HepG2 (cell line): ENCODE measurements at regions not wholly inside any gene's neighbourhood (a gene's known extent, or its start where the extent isn't known, plus 50 kb on each side); places are given as distances from the start of the nearest gene placed in this dataset.

ENCODE experiments used
- ATAC-seq: fragments of 200-7000 bp; cut with Tn5 transposase; 3 replicates; pipeline ENCODE4 v1.9.1; 2020; ENCODE audit warnings: mild to moderate bottlenecking, moderate library complexity
- BruUV-seq: library from RNA; stranded (reverse); fragments of 400-500 nt; replicated peaks from 2 replicates; lab custom pipeline; 2021; lab: Mats Ljungman, UMichigan
- CTCF ChIA-PET: fragments of 300-600 bp; formaldehyde crosslinking; extraction: SDS; loops from one replicate; lab custom pipeline; 2021; ENCODE audit warnings: low total read pairs, inconsistent platforms, low intra/inter-chr PET ratio; lab: Yijun Ruan, JAX
- POLR2A ChIA-PET: fragments of 350-600 bp; sonication (Branson Sonifier 250); formaldehyde crosslinking; loops from one replicate; lab custom pipeline; 2020; ENCODE audit warnings: antibody characterized with exemption, inconsistent platforms; lab: Yijun Ruan, JAX
- DNase-seq: peaks from one replicate; pipeline ENCODE4 v3.0.0-alpha.2; 2015; ENCODE audit warnings: low spot score
- FAIRE-seq: peaks from 3 replicates; lab custom pipeline; 2011; peaks lifted over from hg19 to GRCh38; lab: Jason Lieb, UNC
- H2AFZ ChIP-seq: one replicate; pipeline ENCODE4 v1.6.1; 2011; ENCODE audit warnings: low read length, inconsistent platforms
- H3K27ac ChIP-seq: fragments of 300-600 bp; 3 replicates; pipeline ENCODE4 v1.8.0; 2011; ENCODE audit warnings: mixed run types, mild to moderate bottlenecking, mixed read lengths, low read length, inconsistent platforms; ENCODE audit not compliant: insufficient read depth; ENCODE audit errors: extremely low read length
- H3K27me3 ChIP-seq, 2 experiments: fragments of 200-600 bp in 1 of 2; 2 replicates in 1 of 2; 3 replicates in 1 of 2; pipeline versions ENCODE4 v1.6.0 to v1.8.0; 2011; ENCODE audit warnings: low read length in 2 of 2, mild to moderate bottlenecking in 2 of 2, moderate library complexity in 2 of 2, inconsistent platforms in 1 of 2; ENCODE audit not compliant: insufficient read depth in 2 of 2, control insufficient read depth in 1 of 2
- H3K36me3 ChIP-seq, 2 experiments: fragments of 200-600 bp in 1 of 2; replicated peaks in 1 of 2; 2 replicates in 1 of 2; 3 replicates in 1 of 2; pipeline versions ENCODE4 v1.5.1 to v1.8.0; 2011; ENCODE audit warnings: low read length in 2 of 2, inconsistent platforms in 1 of 2; ENCODE audit not compliant: insufficient read depth in 2 of 2, control insufficient read depth in 1 of 2
- H3K4me1 ChIP-seq: 2 replicates; pipeline ENCODE4 v1.5.1; 2012; ENCODE audit warnings: low read length, inconsistent platforms; ENCODE audit not compliant: insufficient read depth
- H3K4me2 ChIP-seq: 2 replicates; pipeline ENCODE4 v1.6.0; 2011; ENCODE audit warnings: low read depth, low read length, inconsistent platforms
- H3K4me3 ChIP-seq, 3 experiments: fragments of 200-600 bp in 1 of 3; sonication (generic), shearing (Covaris generic) in 1 of 3; replicated peaks in 1 of 3; 2 replicates each; pipeline ENCODE4 v1.5.1; 2011 to 2016; ENCODE audit warnings: low read length in 3 of 3, inconsistent platforms in 2 of 3, low read depth in 2 of 3, mild to moderate bottlenecking in 2 of 3, control low read depth in 1 of 3, mixed read lengths in 1 of 3; ENCODE audit not compliant: insufficient read depth in 1 of 3
- H3K79me2 ChIP-seq: one replicate; pipeline ENCODE4 v1.6.1; 2011; ENCODE audit warnings: low read length, inconsistent platforms; ENCODE audit not compliant: insufficient read depth
- H3K9ac ChIP-seq: 2 replicates; pipeline ENCODE4 v1.6.0; 2011; ENCODE audit warnings: mild to moderate bottlenecking, low read depth, low read length, inconsistent platforms; ENCODE audit not compliant: insufficient read depth
- H3K9me3 ChIP-seq: 2 replicates; pipeline ENCODE4 v1.5.1; 2012; ENCODE audit warnings: mild to moderate bottlenecking, low read length
- H4K20me1 ChIP-seq: 2 replicates; pipeline ENCODE4 v1.6.0; 2011; ENCODE audit warnings: inconsistent platforms, mild to moderate bottlenecking, low read length, moderate library complexity; ENCODE audit not compliant: insufficient read depth
- HNF4G ChIP-seq, 2 experiments: sonication (generic) in 1 of 2; formaldehyde crosslinking in 1 of 2; IDR thresholded peaks; 2 replicates each; pipeline versions ENCODE4 v1.4.0 to v1.6.1; 2011 to 2020; ENCODE audit warnings: borderline replicate concordance in 2 of 2, low read depth in 2 of 2, mild to moderate bottlenecking in 2 of 2, low read length in 1 of 2, missing genetic modification reagents in 1 of 2, moderate library complexity in 1 of 2
- MAFF ChIP-seq: IDR thresholded peaks from 2 replicates; pipeline ENCODE4 v1.6.1; 2011; ENCODE audit warnings: low read depth, low read length, improper control_type of control experiment
- NFE2L2 ChIP-seq: fragments of 150-350 bp; IDR thresholded peaks from 2 replicates; pipeline ENCODE4 v1.6.1; 2014; ENCODE audit warnings: low read length
- PRMT3 ChIP-seq: sonication (generic); formaldehyde crosslinking; IDR thresholded peaks from 2 replicates; pipeline ENCODE4 v1.8.1; 2022; ENCODE audit warnings: low read depth, mild to moderate bottlenecking, moderate library complexity, missing genetic modification reagents, borderline replicate concordance
- PRPF4 ChIP-seq: fragments of 200-400 bp; formaldehyde crosslinking; IDR thresholded peaks from 2 replicates; pipeline ENCODE4 v1.6.1; 2016; ENCODE audit warnings: low read length, low read depth; ENCODE audit not compliant: poor library complexity, severe bottlenecking
- PTBP1 ChIP-seq: fragments of 200-400 bp; formaldehyde crosslinking; IDR thresholded peaks from 2 replicates; pipeline ENCODE4 v1.6.1; 2018; ENCODE audit warnings: low read length, low read depth; ENCODE audit not compliant: poor library complexity, severe bottlenecking
- RAD21 ChIP-seq: fragments of 450-650 bp; formaldehyde crosslinking; IDR thresholded peaks from 2 replicates; pipeline ENCODE4 v1.5.0; 2020; ENCODE audit warnings: mild to moderate bottlenecking
- ZBTB20 ChIP-seq: sonication (generic); formaldehyde crosslinking; IDR thresholded peaks from 2 replicates; pipeline ENCODE4 v1.8.1; 2023; ENCODE audit warnings: missing genetic modification reagents, low read depth, mild to moderate bottlenecking, borderline replicate concordance
- ZC3H4 ChIP-seq: sonication (generic); formaldehyde crosslinking; IDR thresholded peaks from 2 replicates; pipeline ENCODE4 v1.4.0; 2020; ENCODE audit warnings: missing genetic modification reagents, borderline replicate concordance
- ZNF101 ChIP-seq: sonication (generic); formaldehyde crosslinking; IDR thresholded peaks from 2 replicates; pipeline ENCODE4 v1.4.0; 2020; ENCODE audit warnings: mild to moderate bottlenecking, low read depth, missing genetic modification reagents, borderline replicate concordance
- ZNF136 ChIP-seq: sonication (generic); formaldehyde crosslinking; IDR thresholded peaks from 2 replicates; pipeline ENCODE4 v1.8.1; 2022; ENCODE audit warnings: low read depth, mild to moderate bottlenecking, moderate library complexity, missing genetic modification reagents
- ZNF589 ChIP-seq: sonication (generic); formaldehyde crosslinking; conservative IDR thresholded peaks from 2 replicates; pipeline ENCODE4 v1.8.0; 2022; ENCODE audit warnings: mild to moderate bottlenecking, moderate library complexity, missing genetic modification reagents
- ZNF713 ChIP-seq: sonication (generic); formaldehyde crosslinking; IDR thresholded peaks from 2 replicates; pipeline ENCODE4 v1.4.0; 2020; ENCODE audit warnings: mild to moderate bottlenecking, missing genetic modification reagents
- in situ Hi-C: cut with HindIII; loops from 2 replicates; pipeline ENCODE4 v1.10.0; 2017; ENCODE audit warnings: low pct_unique_long_range_greater_than_20kb; ENCODE audit not compliant: extremely low pct_ligation_motif_present
- intact Hi-C: fragments of 100-400 bp; cut with micrococcal nuclease; formaldehyde crosslinking; loops from one replicate; pipeline ENCODE4 v1.10.0; 2022; ENCODE audit not compliant: unreplicated experiment
- TF ChIP-seq, protein P1 (sequence below): sonication (generic); formaldehyde crosslinking; IDR thresholded peaks from 2 replicates; pipeline ENCODE4 v1.4.0; 2020; ENCODE audit warnings: missing genetic modification reagents
- TF ChIP-seq, protein P2 (sequence below): sonication (generic); formaldehyde crosslinking; IDR thresholded peaks from 2 replicates; pipeline ENCODE4 v1.8.1; 2023; ENCODE audit warnings: mild to moderate bottlenecking, missing genetic modification reagents
- TF ChIP-seq, protein P3 (sequence below): IDR thresholded peaks from 2 replicates; pipeline ENCODE4 v1.6.1; 2012; ENCODE audit warnings: low read depth, low read length, improper control_type of control experiment

DNA sequence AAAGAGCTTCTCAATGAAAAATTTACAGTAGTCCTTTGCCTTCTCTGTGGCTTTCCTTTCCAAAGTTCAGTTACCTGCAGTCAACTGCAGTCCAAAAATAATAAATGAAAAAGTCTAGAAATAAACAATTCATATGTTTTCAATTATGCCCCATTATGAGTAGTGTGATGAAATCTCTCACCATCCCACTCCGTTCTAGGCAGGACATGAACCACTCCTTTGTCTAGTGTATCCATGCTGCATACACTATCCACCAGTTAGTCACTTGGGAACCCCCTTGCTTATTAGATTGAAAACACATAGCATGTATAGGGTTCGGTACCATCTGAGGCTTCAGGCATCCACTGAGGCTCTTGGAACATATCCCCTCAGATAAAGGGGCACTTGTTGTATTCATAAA lies 80.6 kb upstream of the EYA4 start (continued):
- TF ChIP-seq, protein P1, sequence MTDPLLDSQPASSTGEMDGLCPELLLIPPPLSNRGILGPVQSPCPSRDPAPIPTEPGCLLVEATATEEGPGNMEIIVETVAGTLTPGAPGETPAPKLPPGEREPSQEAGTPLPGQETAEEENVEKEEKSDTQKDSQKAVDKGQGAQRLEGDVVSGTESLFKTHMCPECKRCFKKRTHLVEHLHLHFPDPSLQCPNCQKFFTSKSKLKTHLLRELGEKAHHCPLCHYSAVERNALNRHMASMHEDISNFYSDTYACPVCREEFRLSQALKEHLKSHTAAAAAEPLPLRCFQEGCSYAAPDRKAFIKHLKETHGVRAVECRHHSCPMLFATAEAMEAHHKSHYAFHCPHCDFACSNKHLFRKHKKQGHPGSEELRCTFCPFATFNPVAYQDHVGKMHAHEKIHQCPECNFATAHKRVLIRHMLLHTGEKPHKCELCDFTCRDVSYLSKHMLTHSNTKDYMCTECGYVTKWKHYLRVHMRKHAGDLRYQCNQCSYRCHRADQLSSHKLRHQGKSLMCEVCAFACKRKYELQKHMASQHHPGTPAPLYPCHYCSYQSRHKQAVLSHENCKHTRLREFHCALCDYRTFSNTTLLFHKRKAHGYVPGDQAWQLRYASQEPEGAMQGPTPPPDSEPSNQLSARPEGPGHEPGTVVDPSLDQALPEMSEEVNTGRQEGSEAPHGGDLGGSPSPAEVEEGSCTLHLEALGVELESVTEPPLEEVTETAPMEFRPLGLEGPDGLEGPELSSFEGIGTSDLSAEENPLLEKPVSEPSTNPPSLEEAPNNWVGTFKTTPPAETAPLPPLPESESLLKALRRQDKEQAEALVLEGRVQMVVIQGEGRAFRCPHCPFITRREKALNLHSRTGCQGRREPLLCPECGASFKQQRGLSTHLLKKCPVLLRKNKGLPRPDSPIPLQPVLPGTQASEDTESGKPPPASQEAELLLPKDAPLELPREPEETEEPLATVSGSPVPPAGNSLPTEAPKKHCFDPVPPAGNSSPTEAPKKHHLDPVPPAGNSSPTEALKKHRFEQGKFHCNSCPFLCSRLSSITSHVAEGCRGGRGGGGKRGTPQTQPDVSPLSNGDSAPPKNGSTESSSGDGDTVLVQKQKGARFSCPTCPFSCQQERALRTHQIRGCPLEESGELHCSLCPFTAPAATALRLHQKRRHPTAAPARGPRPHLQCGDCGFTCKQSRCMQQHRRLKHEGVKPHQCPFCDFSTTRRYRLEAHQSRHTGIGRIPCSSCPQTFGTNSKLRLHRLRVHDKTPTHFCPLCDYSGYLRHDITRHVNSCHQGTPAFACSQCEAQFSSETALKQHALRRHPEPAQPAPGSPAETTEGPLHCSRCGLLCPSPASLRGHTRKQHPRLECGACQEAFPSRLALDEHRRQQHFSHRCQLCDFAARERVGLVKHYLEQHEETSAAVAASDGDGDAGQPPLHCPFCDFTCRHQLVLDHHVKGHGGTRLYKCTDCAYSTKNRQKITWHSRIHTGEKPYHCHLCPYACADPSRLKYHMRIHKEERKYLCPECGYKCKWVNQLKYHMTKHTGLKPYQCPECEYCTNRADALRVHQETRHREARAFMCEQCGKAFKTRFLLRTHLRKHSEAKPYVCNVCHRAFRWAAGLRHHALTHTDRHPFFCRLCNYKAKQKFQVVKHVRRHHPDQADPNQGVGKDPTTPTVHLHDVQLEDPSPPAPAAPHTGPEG: no peak

DNA sequence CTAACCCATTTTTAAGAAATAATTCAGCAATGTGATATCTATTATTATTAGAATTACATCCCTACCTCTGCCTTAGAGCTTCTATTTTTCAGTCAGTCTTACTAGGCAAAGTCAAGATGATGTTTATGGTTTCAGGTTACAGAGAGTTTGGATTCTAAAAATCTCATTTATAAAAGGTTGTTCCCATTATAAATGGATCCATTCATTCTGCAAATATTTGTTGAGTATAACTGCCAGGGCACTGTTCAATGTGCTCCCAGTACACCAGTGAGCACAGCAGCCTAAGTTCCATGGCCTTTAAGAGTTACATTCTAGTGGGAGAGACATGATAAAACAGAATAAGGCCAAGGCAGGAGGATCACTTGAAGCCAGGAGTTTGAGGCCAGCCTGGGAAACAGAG lies 75.9 kb upstream of the EYA4 start:
- POLR2A ChIA-PET: no interaction called here
- in situ Hi-C loops: no loop called here
- ATAC-seq: no peak
- TF ChIP-seq HNF4G (IDR thresholded peaks at IDR 0.05; ENCODE audit: borderline replicate concordance, low read depth, low read length) (no peak), HNF4G (CRISPR knock-in tag; IDR thresholded peaks at IDR 0.05; ENCODE audit: borderline replicate concordance, low read depth) (no peak), ZNF713 (CRISPR knock-in tag) (no peak), ZC3H4 (no peak), NFE2L2 (no peak), ZNF101 (CRISPR knock-in tag) (no peak), PTBP1 (no peak), PRPF4 (no peak), RAD21 (CRISPR knock-in tag) (no peak), ZNF589 (CRISPR knock-in tag) (no peak), MAFF (no peak), PRMT3 (no peak), ZNF136 (CRISPR knock-in tag) (no peak), ZBTB20 (CRISPR knock-in tag) (no peak)
- TF ChIP-seq, protein P2, sequence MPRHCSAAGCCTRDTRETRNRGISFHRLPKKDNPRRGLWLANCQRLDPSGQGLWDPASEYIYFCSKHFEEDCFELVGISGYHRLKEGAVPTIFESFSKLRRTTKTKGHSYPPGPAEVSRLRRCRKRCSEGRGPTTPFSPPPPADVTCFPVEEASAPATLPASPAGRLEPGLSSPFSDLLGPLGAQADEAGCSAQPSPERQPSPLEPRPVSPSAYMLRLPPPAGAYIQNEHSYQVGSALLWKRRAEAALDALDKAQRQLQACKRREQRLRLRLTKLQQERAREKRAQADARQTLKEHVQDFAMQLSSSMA (CRISPR knock-in tag): no peak
- TF ChIP-seq, protein P3, sequence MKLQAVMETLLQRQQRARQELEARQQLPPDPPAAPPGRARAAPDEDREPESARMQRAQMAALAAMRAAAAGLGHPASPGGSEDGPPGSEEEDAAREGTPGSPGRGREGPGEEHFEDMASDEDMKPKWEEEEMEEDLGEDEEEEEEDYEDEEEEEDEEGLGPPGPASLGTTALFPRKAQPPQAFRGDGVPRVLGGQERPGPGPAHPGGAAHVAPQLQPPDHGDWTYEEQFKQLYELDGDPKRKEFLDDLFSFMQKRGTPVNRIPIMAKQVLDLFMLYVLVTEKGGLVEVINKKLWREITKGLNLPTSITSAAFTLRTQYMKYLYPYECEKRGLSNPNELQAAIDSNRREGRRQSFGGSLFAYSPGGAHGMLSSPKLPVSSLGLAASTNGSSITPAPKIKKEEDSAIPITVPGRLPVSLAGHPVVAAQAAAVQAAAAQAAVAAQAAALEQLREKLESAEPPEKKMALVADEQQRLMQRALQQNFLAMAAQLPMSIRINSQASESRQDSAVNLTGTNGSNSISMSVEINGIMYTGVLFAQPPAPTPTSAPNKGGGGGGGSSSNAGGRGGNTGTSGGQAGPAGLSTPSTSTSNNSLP: no peak

More for the DNA sequence above, 75.9 kb upstream of the EYA4 start:
- Histone ChIP-seq H3K9me3 (no peaks in the 10 kb centered on the region), H3K4me3 (no peak overlapping the region), H3K4me1 (no peaks in the 10 kb centered on the region), H3K36me3 (no peaks in the 10 kb centered on the region), H3K4me2 (no peak overlapping the region), H3K9ac (no peak overlapping the region), H3K27me3 (no peaks in the 10 kb centered on the region), H3K27ac (no peak overlapping the region), H3K79me2 (no peaks in the 10 kb centered on the region), H4K20me1 (no peaks in the 10 kb centered on the region), H2AFZ (no peak overlapping the region)
- FAIRE-seq: no peak
- CTCF ChIA-PET: no interaction called here
- no TSS peak for BruUV-seq
- DNase-seq: no peak
- intact Hi-C loops: no loop called here
